GM21529 (cell line): ENCODE measurements at regions not wholly inside any gene's neighbourhood (a gene's known extent, or its start where the extent isn't known, plus 50 kb on each side); places are given as distances from the start of the nearest gene placed in this dataset.
A peak's percentile ranks its signal among the peaks of the same experiment; 100 is the strongest.
"Not testable (repeated sequence)": the region's sequence is repeated elsewhere in the genome, so short reads cannot be mapped to it uniquely, and the experiment has no call there.

Experiments
- ATAC-seq: cut with Tn5 transposase; IDR thresholded peaks from one replicate; pipeline ENCODE4 v1.9.1; 2021; ENCODE audit not compliant: unreplicated experiment

- no peak for ATAC-seq
These were observed 97.2 kb downstream of the NOG start for GRCh38 chr17:56690441-56691291.

- no peak for ATAC-seq
These were observed 101.3 kb downstream of the NOG start for GRCh38 chr17:56694825-56695224.

GRCh38 chr17:56697190-56697589 is 103.7 kb downstream of the NOG start:
- no peak for ATAC-seq

GRCh38 chr17:56699186-56699894 is 105.8 kb downstream of the NOG start:
- no peak for ATAC-seq

GRCh38 chr17:56700919-56701420 is 107.5 kb downstream of the NOG start:
- ATAC-seq = no peak

GRCh38 chr17:56707312-56708219 is 114.1 kb downstream of the NOG start:
- no peak for ATAC-seq

- no peak for ATAC-seq
These were observed 114.7 kb downstream of the NOG start for GRCh38 chr17:56708220-56708558.

GRCh38 chr17:56708670-56709410 is 115.3 kb downstream of the NOG start:
- no peak for ATAC-seq

GRCh38 chr17:56710986-56711385 is 117.5 kb downstream of the NOG start:
- no peak for ATAC-seq

- peak; percentile 95 for ATAC-seq
These were observed 117.9 kb downstream of the C17orf67 start for GRCh38 chr17:56715613-56716357.

- no peak for ATAC-seq
These were observed 116.2 kb downstream of the C17orf67 start for GRCh38 chr17:56717471-56717870.

- ATAC-seq = no peak
These were observed 115.2 kb downstream of the C17orf67 start for GRCh38 chr17:56718515-56718914.

GRCh38 chr17:56723421-56723820 is 110.3 kb downstream of the C17orf67 start:
- ATAC-seq = no peak

GRCh38 chr17:56724664-56725063 is 109.1 kb downstream of the C17orf67 start:
- no peak for ATAC-seq

GRCh38 chr17:56725144-56725543 is 108.6 kb downstream of the C17orf67 start:
- no peak for ATAC-seq

GRCh38 chr17:56727876-56728617 is 105.7 kb downstream of the C17orf67 start:
- no peak for ATAC-seq

GRCh38 chr17:56731096-56731495 is 102.6 kb downstream of the C17orf67 start:
- ATAC-seq = not testable (repeated sequence)

GRCh38 chr17:56733833-56734232 is 99.9 kb downstream of the C17orf67 start:
- no peak for ATAC-seq

GRCh38 chr17:56735842-56736241 is 97.9 kb downstream of the C17orf67 start:
- ATAC-seq = no peak
